ENCODE measurements at regions not wholly inside any gene's neighbourhood (a gene's known extent, or its start where the extent isn't known, plus 50 kb on each side); places are given as distances from the start of the nearest gene placed in this dataset.

- Histone ChIP-seq H3K4me2 (ENCODE audit: low read depth, low read length, poor library complexity, severe bottlenecking) (no peak overlapping the region), H3K9ac (ENCODE audit: low read length) (no peak overlapping the region), H3K27me3 (ENCODE audit: low read length) (no peaks in the 10 kb centered on the region), H3F3A (ENCODE audit: insufficient read depth) (no peaks in the 10 kb centered on the region), H3K79me2 (ENCODE audit: insufficient read depth, low read length) (no peaks in the 10 kb centered on the region), H3K4me3 (ENCODE audit: insufficient read depth, low read length, poor library complexity, severe bottlenecking) (no peak overlapping the region), H3K27ac (ENCODE audit: low read depth, low read length) (no peak overlapping the region), H4K20me1 (ENCODE audit: low read depth, low read length) (no peaks in the 10 kb centered on the region), H3K9me2 (replicated peaks; ENCODE audit: insufficient read depth, low read length) (no peaks in the 10 kb centered on the region), H2AFZ (ENCODE audit: low read depth, low read length, severe bottlenecking) (no peak overlapping the region), H3K9me3 (ENCODE audit: insufficient read depth, low read length) (no peaks in the 10 kb centered on the region), H3K36me3 (ENCODE audit: low read length) (no peaks in the 10 kb centered on the region)
- TF ChIP-seq CTCF (IDR thresholded peaks at IDR 0.05; ENCODE audit: insufficient read depth, low read length, poor library complexity, severe bottlenecking), result no peak
- TF ChIP-seq EZH2phosphoT487 (conservative IDR thresholded peaks at IDR 0.05; ENCODE audit: low read length), result no peak
These were observed 1417.0 kb downstream of the SUCLG1 start for GRCh38 chr2:83042053-83042452.

GRCh38 chr2:83022631-83023210 lies 1436.4 kb downstream of the SUCLG1 start:
- Histone ChIP-seq H3K9me3 (ENCODE audit: insufficient read depth, low read length) (no peaks in the 10 kb centered on the region), H3F3A (ENCODE audit: insufficient read depth) (no peaks in the 10 kb centered on the region), H3K9me2 (replicated peaks; ENCODE audit: insufficient read depth, low read length) (no peaks in the 10 kb centered on the region), H3K4me3 (ENCODE audit: insufficient read depth, low read length, poor library complexity, severe bottlenecking) (no peak overlapping the region), H2AFZ (ENCODE audit: low read depth, low read length, severe bottlenecking) (no peak overlapping the region), H4K20me1 (ENCODE audit: low read depth, low read length) (no peaks in the 10 kb centered on the region), H3K4me2 (ENCODE audit: low read depth, low read length, poor library complexity, severe bottlenecking) (no peak overlapping the region), H3K79me2 (ENCODE audit: insufficient read depth, low read length) (no peaks in the 10 kb centered on the region), H3K27me3 (ENCODE audit: low read length) (no peaks in the 10 kb centered on the region), H3K36me3 (ENCODE audit: low read length) (no peaks in the 10 kb centered on the region), H3K9ac (ENCODE audit: low read length) (no peak overlapping the region), H3K27ac (ENCODE audit: low read depth, low read length) (no peak overlapping the region)
- no peak for TF ChIP-seq CTCF (IDR thresholded peaks at IDR 0.05; ENCODE audit: insufficient read depth, low read length, poor library complexity, severe bottlenecking)
- no peak for TF ChIP-seq EZH2phosphoT487 (conservative IDR thresholded peaks at IDR 0.05; ENCODE audit: low read length)

- TF ChIP-seq CTCF (IDR thresholded peaks at IDR 0.05; ENCODE audit: insufficient read depth, low read length, poor library complexity, severe bottlenecking), result no peak
- no peak for TF ChIP-seq EZH2phosphoT487 (conservative IDR thresholded peaks at IDR 0.05; ENCODE audit: low read length)
- Histone ChIP-seq H3K9me2 (replicated peaks; ENCODE audit: insufficient read depth, low read length) (no peaks in the 10 kb centered on the region), H3K27me3 (ENCODE audit: low read length) (no peaks in the 10 kb centered on the region), H3K4me2 (ENCODE audit: low read depth, low read length, poor library complexity, severe bottlenecking) (no peak overlapping the region), H3F3A (ENCODE audit: insufficient read depth) (no peaks in the 10 kb centered on the region), H2AFZ (ENCODE audit: low read depth, low read length, severe bottlenecking) (no peak overlapping the region), H4K20me1 (ENCODE audit: low read depth, low read length) (no peaks in the 10 kb centered on the region), H3K4me3 (ENCODE audit: insufficient read depth, low read length, poor library complexity, severe bottlenecking) (no peak overlapping the region), H3K27ac (ENCODE audit: low read depth, low read length) (no peak overlapping the region), H3K36me3 (ENCODE audit: low read length) (no peaks in the 10 kb centered on the region), H3K9me3 (ENCODE audit: insufficient read depth, low read length) (no peaks in the 10 kb centered on the region), H3K79me2 (ENCODE audit: insufficient read depth, low read length) (no peaks in the 10 kb centered on the region), H3K9ac (ENCODE audit: low read length) (no peak overlapping the region)
These were observed 1441.6 kb downstream of the SUCLG1 start for GRCh38 chr2:83017366-83018090.

Data from SU-DHL-6 (cell line).